SU-DHL-6 (cell line): ENCODE measurements at regions not wholly inside any gene's neighbourhood (a gene's known extent, or its start where the extent isn't known, plus 50 kb on each side); places are given as distances from the start of the nearest gene placed in this dataset.
"Not testable (repeated sequence)": the region's sequence is repeated elsewhere in the genome, so short reads cannot be mapped to it uniquely, and the experiment has no call there.

ENCODE experiments used
- CTCF ChIP-seq: fragments of 200-600 bp; sonication (generic); IDR thresholded peaks from one replicate; pipeline ENCODE4 v1.5.1; 2017; ENCODE audit warnings: antibody characterized with exemption, mild to moderate bottlenecking, low read length, moderate library complexity; ENCODE audit not compliant: insufficient read depth, poor library complexity, severe bottlenecking
- EZH2phosphoT487 ChIP-seq: fragments of 200-600 bp; sonication (generic), shearing (Covaris generic); conservative IDR thresholded peaks from 2 replicates; pipeline ENCODE4 v1.6.1; 2018; ENCODE audit warnings: mild to moderate bottlenecking, antibody characterized with exemption, low read length, moderate library complexity, mixed read lengths

- TF ChIP-seq CTCF, EZH2phosphoT487: not testable (repeated sequence)
Measured at GRCh38 chr3:101133197-101133596, 140.0 kb upstream of the ABI3BP start.
